ENCODE measurements at regions not wholly inside any gene's neighbourhood (a gene's known extent, or its start where the extent isn't known, plus 50 kb on each side); places are given as distances from the start of the nearest gene placed in this dataset.
"Not testable (repeated sequence)": the region's sequence is repeated elsewhere in the genome, so short reads cannot be mapped to it uniquely, and the experiment has no call there.

- not testable (repeated sequence) for DNase-seq
Observed at GRCh38 chrX:40788698-40789097, 53.4 kb upstream of the MED14 start.

GRCh38 chrX:40792433-40792832 lies 57.1 kb upstream of the MED14 start:
- DNase-seq: no peak

- DNase-seq: not testable (repeated sequence)
Observed at GRCh38 chrX:40794829-40795130, 59.4 kb upstream of the MED14 start.

- DNase-seq: not testable (repeated sequence)
Observed at GRCh38 chrX:40799745-40800144, 64.4 kb upstream of the MED14 start.

GRCh38 chrX:40805404-40805803 lies 70.1 kb upstream of the MED14 start:
- no peak for DNase-seq

- DNase-seq: no peak
Observed at GRCh38 chrX:40806513-40807220, 71.3 kb upstream of the MED14 start.

GRCh38 chrX:40807384-40807783 lies 72.0 kb upstream of the MED14 start:
- DNase-seq: no peak

GRCh38 chrX:40808203-40808602 lies 72.9 kb upstream of the MED14 start:
- no peak for DNase-seq

GRCh38 chrX:40809210-40809609 lies 73.9 kb upstream of the MED14 start:
- DNase-seq: no peak

GRCh38 chrX:40815045-40815444 lies 79.7 kb upstream of the MED14 start:
- DNase-seq: not testable (repeated sequence)

GRCh38 chrX:40816906-40817305 lies 81.6 kb upstream of the MED14 start:
- DNase-seq: no peak

GRCh38 chrX:40818236-40818635 lies 82.9 kb upstream of the MED14 start:
- no peak for DNase-seq

GRCh38 chrX:40821780-40822179 lies 86.4 kb upstream of the MED14 start:
- no peak for DNase-seq

- DNase-seq: no peak
Observed at GRCh38 chrX:40827331-40827730, 92.0 kb upstream of the MED14 start.

GRCh38 chrX:40831750-40832149 lies 96.4 kb upstream of the MED14 start:
- no peak for DNase-seq

- no peak for DNase-seq
Observed at GRCh38 chrX:40832723-40833122, 97.4 kb upstream of the MED14 start.

GRCh38 chrX:40834225-40834624 lies 98.9 kb upstream of the MED14 start:
- DNase-seq: no peak

- no peak for DNase-seq
Observed at GRCh38 chrX:40835526-40835925, 100.2 kb upstream of the MED14 start.

- DNase-seq: no peak
Observed at GRCh38 chrX:40843643-40844042, 108.3 kb upstream of the MED14 start.

- no peak for DNase-seq
Observed at GRCh38 chrX:40844471-40844870, 109.1 kb upstream of the MED14 start.

GRCh38 chrX:40845331-40845911 lies 110.1 kb upstream of the MED14 start:
- DNase-seq: peak; percentile 66

GRCh38 chrX:40849906-40850823 lies 114.8 kb upstream of the MED14 start:
- peak; percentile 57 for DNase-seq

GRCh38 chrX:40852586-40852985 lies 117.2 kb upstream of the MED14 start:
- DNase-seq: no peak
